Brain microvascular endothelial cell (primary cell): ENCODE measurements at regions not wholly inside any gene's neighbourhood (a gene's known extent, or its start where the extent isn't known, plus 50 kb on each side); places are given as distances from the start of the nearest gene placed in this dataset.

Experiments
- DNase-seq: peaks from one replicate; pipeline ENCODE4 v3.0.0-alpha.2; 2020
- H3K27ac ChIP-seq: fragments of 250-450 bp; sonication (Bioruptor Pico); 2 replicates; pipeline ENCODE4 v1.5.1; 2020; ENCODE audit warnings: mild to moderate bottlenecking, moderate library complexity
- H3K27me3 ChIP-seq: fragments of 250-450 bp; sonication (Bioruptor Pico); replicated peaks from 2 replicates; pipeline ENCODE4 v1.5.1; 2020; ENCODE audit warnings: mild to moderate bottlenecking
- H3K36me3 ChIP-seq: fragments of 250-450 bp; sonication (Bioruptor Pico); replicated peaks from 2 replicates; pipeline ENCODE4 v1.5.1; 2020; ENCODE audit warnings: mild to moderate bottlenecking
- H3K4me3 ChIP-seq: 2 replicates; pipeline ENCODE4 v1.5.1; 2011; ENCODE audit warnings: low read depth, mild to moderate bottlenecking, control low read depth, low read length, moderate library complexity
- CTCF ChIP-seq: IDR thresholded peaks from 2 replicates; pipeline ENCODE4 v1.5.1; 2011; ENCODE audit warnings: low read depth, mild to moderate bottlenecking, moderate library complexity, low read length, control low read depth, inconsistent platforms; ENCODE audit errors: missing control alignments
- in situ Hi-C: cut with HindIII; loops from 2 replicates; pipeline ENCODE4 v1.10.0; 2017; ENCODE audit warnings: low sequenced_read_pairs, low pct_ligation_motif_present

GRCh38 chrX:15114743-15115566, 154.9 kb downstream of the ASB9 start:
- no peak for DNase-seq
- no peak overlapping the region for H3K4me3 ChIP-seq
- in situ Hi-C loops, result no loop called here
- H3K36me3 ChIP-seq, result no peaks in the 10 kb centered on the region
- no peak for TF ChIP-seq CTCF
- H3K27me3 ChIP-seq, result no peaks in the 10 kb centered on the region
- no peak overlapping the region for H3K27ac ChIP-seq

GRCh38 chrX:15107367-15107988, 162.4 kb downstream of the ASB9 start:
- Histone ChIP-seq H3K27me3 (no peaks in the 10 kb centered on the region), H3K36me3 (no peaks in the 10 kb centered on the region), H3K27ac (no peak overlapping the region), H3K4me3 (no peak overlapping the region)
- in situ Hi-C loops, result no loop called here
- TF ChIP-seq CTCF, result no peak
- DNase-seq, result no peak

DNA sequence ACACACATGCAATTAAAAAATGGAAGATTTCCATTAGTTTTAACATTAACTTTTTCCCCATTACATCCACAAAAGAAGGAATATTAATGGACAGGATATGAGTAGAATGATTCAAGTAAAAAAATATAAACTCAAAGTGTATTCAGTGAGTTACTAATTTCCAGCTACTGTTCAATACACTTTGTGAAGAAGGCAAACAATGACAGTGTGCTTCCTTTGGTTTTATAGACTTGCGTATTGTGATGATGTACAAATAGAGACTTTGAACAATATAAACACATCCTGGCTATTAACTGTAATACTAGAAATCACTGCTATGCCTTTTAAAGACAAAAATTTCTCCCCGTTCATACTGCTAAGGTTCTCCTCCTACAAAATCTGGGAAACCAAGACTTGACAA, 171.4 kb downstream of the ASB9 start:
- in situ Hi-C loops, result no loop called here
- TF ChIP-seq CTCF, result no peak
- DNase-seq, result no peak

DNA sequence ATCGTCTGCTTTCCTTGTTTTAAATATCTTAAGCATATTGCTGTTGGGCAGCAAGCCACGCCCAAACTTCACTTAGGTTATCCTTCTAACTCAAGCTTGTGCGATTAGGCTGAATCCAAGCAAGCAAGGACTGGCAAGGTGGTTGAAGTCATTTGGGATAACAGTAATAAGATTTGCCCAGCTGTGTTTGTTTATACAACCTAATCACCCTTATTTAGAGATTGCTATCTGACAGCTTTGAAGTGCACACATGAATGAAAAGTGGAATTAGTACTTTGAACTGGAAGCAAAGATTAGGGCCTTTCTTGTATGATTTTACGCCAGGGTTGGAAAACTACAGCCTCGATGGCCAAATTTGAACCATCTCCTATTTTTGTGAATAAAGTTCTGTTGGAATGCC, 182.1 kb downstream of the ASB9 start:
- H3K27me3 ChIP-seq, result no peaks in the 10 kb centered on the region
- in situ Hi-C loops, result no loop called here
- no peak overlapping the region for H3K27ac ChIP-seq
- no peak for DNase-seq
- TF ChIP-seq CTCF, result no peak
- no peak overlapping the region for H3K4me3 ChIP-seq
- H3K36me3 ChIP-seq, result no peaks in the 10 kb centered on the region

More for the DNA sequence above, 171.4 kb downstream of the ASB9 start:
- Histone ChIP-seq H3K27ac (no peak overlapping the region), H3K4me3 (no peak overlapping the region), H3K36me3 (no peaks in the 10 kb centered on the region), H3K27me3 (no peaks in the 10 kb centered on the region)

GRCh38 chrX:15073313-15073712, 196.6 kb downstream of the ASB9 start:
- no peak for TF ChIP-seq CTCF
- H3K27me3 ChIP-seq, result no peaks in the 10 kb centered on the region
- in situ Hi-C loops, result no loop called here
- H3K4me3 ChIP-seq, result no peak overlapping the region
- H3K27ac ChIP-seq, result no peak overlapping the region
- no peaks in the 10 kb centered on the region for H3K36me3 ChIP-seq
- DNase-seq, result no peak

GRCh38 chrX:15072880-15073279, 197.0 kb downstream of the ASB9 start:
- DNase-seq, result no peak
- Histone ChIP-seq H3K27ac (no peak overlapping the region), H3K27me3 (no peaks in the 10 kb centered on the region), H3K4me3 (no peak overlapping the region), H3K36me3 (no peaks in the 10 kb centered on the region)
- in situ Hi-C loops, result no loop called here
- no peak for TF ChIP-seq CTCF
